Heart left ventricle (tissue), 16 donors: ENCODE measurements at regions not wholly inside any gene's neighbourhood (a gene's known extent, or its start where the extent isn't known, plus 50 kb on each side); places are given as distances from the start of the nearest gene placed in this dataset.
"Not testable (repeated sequence)": the region's sequence is repeated elsewhere in the genome, so short reads cannot be mapped to it uniquely, and the experiment has no call there.

Experiments used
- ATAC-seq, 4 donors: fragments of 200-7000 bp; cut with Tn5 transposase; one replicate each; pipeline ENCODE4 v1.9.1; 2020 to 2022; ENCODE audit warnings: moderate library complexity in 4 of 4, mild to moderate bottlenecking in 3 of 4, moderate number of reproducible peaks in 1 of 4
- DNase-seq, 5 donors: peaks; one replicate each; pipeline ENCODE4 v3.0.0-alpha.2; 2020
- H3K27ac ChIP-seq, 12 donors: fragments of 200-600 bp; sonication (generic) in 4 of 12; one replicate each; pipeline versions ENCODE4 v1.5.0 to v1.8.0; 2016 to 2022; ENCODE audit warnings: mild to moderate bottlenecking in 2 of 12
- H3K27me3 ChIP-seq, 9 donors: fragments of 200-600 bp; sonication (generic) in 2 of 9; one replicate each; pipeline versions ENCODE4 v1.5.1 to v1.8.0; 2016 to 2022; ENCODE audit warnings: mild to moderate bottlenecking in 3 of 9
- H3K36me3 ChIP-seq, 9 donors: fragments of 200-600 bp; sonication (generic) in 2 of 9; one replicate each; pipeline versions ENCODE4 v1.5.0 to v1.8.0; 2018 to 2022; ENCODE audit warnings: mild to moderate bottlenecking in 2 of 9
- H3K4me1 ChIP-seq, 12 donors: fragments of 200-600 bp; sonication (generic) in 4 of 12; one replicate each; pipeline versions ENCODE4 v1.5.0 to v1.8.0; 2016 to 2022; ENCODE audit warnings: mild to moderate bottlenecking in 3 of 12
- H3K4me3 ChIP-seq, 12 donors: fragments of 200-600 bp; sonication (generic) in 4 of 12; one replicate each; pipeline versions ENCODE4 v1.5.0 to v1.8.0; 2017 to 2022; ENCODE audit warnings: mild to moderate bottlenecking in 9 of 12, moderate library complexity in 4 of 12
- H3K9me3 ChIP-seq, 12 donors: fragments of 200-600 bp; sonication (generic) in 4 of 12; one replicate each; pipeline versions ENCODE4 v1.5.0 to v1.8.0; 2016 to 2022; ENCODE audit warnings: mild to moderate bottlenecking in 1 of 12
- CTCF ChIP-seq, 12 donors: fragments of 200-600 bp; sonication (generic) in 4 of 12; IDR thresholded peaks; one replicate each; pipeline versions ENCODE4 v1.5.0 to v1.8.0; 2018 to 2022; ENCODE audit warnings: antibody characterized with exemption in 12 of 12, mild to moderate bottlenecking in 5 of 12
- POLR2A ChIP-seq, 2 donors: fragments of 450-650 bp; IDR thresholded peaks; one replicate each; pipeline ENCODE4 v1.6.1; 2017; ENCODE audit warnings: antibody characterized with exemption in 2 of 2, mild to moderate bottlenecking in 2 of 2, moderate library complexity in 2 of 2
- WGBS, 4 donors: extraction: QIAGEN DNeasy Blood & Tissue Kit in 2 of 4; methylation state at CpG; one replicate each; pipeline versions ENCODE4 v1.1.5 to v1.1.7; 2013 to 2018; 5-methylcytosine and 5-hydroxymethylcytosine counted together
- intact Hi-C, 10 donors: fragments of 100-400 bp; cut with DNase I; formaldehyde crosslinking; loops; one replicate each; pipeline versions ENCODE4 v1.11.1 to v1.14.2; 2022
- donor health status: ischemic (EF 13 %, LVEDD 7.1; RV severe dilation, severe dysfunction).
- donor health status: healthy with polysubstance abuse.
- donor health status: DM: no; HTN: yes; CAD: no.
- donor health status: DM: no; HTN: no; CAD: no.
- donor health status: ischemic (EF 25% LVEDD 6.9; RV normal size, moderate dysfunction).
- donor health status: ischemic (EF 25% LVEDD 5.7; RV mildly dilated, moderate dysfunction).
- donor health status: healthy.
- donor health status: DM: yes; HTN: yes; CAD: no.
- donor health status: ischemic (EF 35%, LVEDD 5.7; RV mildly dilated, moderate dysfunction).
- donor health status: nonischemic (EF 11% LVEDD 7.7; RV severe dilation, severe dysfunction).
- donor health status: DM: yes; HTN: yes; CAD: no.
- donor health status: PGD.
- donor health status: ischemic (EF 29% LVEDD 5.4; RV normal size, mild dysfunction).
- donor health status: nonischemic (EF 23%, LVEDD 6.1; RV moderate dilation, normal function).

- ATAC-seq (no peak), DNase-seq (no peak)
- H3K4me1 ChIP-seq, result peaks cover 0 to 5% (median 0%) of the 10 kb centered on the region in 12 donors
- no peaks in the 10 kb centered on the region for H3K36me3 ChIP-seq
- no peak overlapping the region for H3K4me3 ChIP-seq
- no peak for TF ChIP-seq CTCF (IDR thresholded peaks at IDR 0.05)
- TF ChIP-seq POLR2A (IDR thresholded peaks at IDR 0.05), result no peak
- peaks cover 0 to 8% (median 0%) of the 10 kb centered on the region in 12 donors for H3K9me3 ChIP-seq
- H3K27me3 ChIP-seq, result no peaks in the 10 kb centered on the region
- intact Hi-C loops, result no loop called here
- H3K27ac ChIP-seq, result no peak overlapping the region
Measured at GRCh38 chr4:13816472-13816871, 188.9 kb upstream of the BOD1L1 start.

- intact Hi-C loops, result no loop called here
- Histone ChIP-seq H3K4me1 (peaks cover 0 to 5% (median 0%) of the 10 kb centered on the region in 12 donors), H3K4me3 (no peak overlapping the region), H3K27ac (no peak overlapping the region), H3K36me3 (no peaks in the 10 kb centered on the region), H3K9me3 (peaks cover 0 to 32% (median 6%) of the 10 kb centered on the region in 12 donors), H3K27me3 (no peaks in the 10 kb centered on the region)
- ATAC-seq (no peak), DNase-seq (no peak)
- TF ChIP-seq POLR2A (IDR thresholded peaks at IDR 0.05) (no peak), CTCF (IDR thresholded peaks at IDR 0.05) (no peak)
- WGBS, 4 donors, result 72 to 78% (median 73%) methylated on average over 5 of the region's 5 CpGs
Measured at GRCh38 chr4:13821522-13821921, 194.0 kb upstream of the BOD1L1 start.

GRCh38 chr4:13825822-13826221 lies 198.3 kb upstream of the BOD1L1 start:
- H3K36me3 ChIP-seq, DNase-seq, H3K27me3 ChIP-seq, H3K4me3 ChIP-seq, H3K4me1 ChIP-seq, ATAC-seq, intact Hi-C loops, H3K27ac ChIP-seq: not testable (repeated sequence)
- H3K9me3 ChIP-seq, result peaks cover 0 to 31% (median 6%) of the 10 kb centered on the region in 12 donors

GRCh38 chr4:13829457-13829856 lies 201.9 kb upstream of the BOD1L1 start:
- no peaks in the 10 kb centered on the region for H3K27me3 ChIP-seq
- intact Hi-C loops, result no loop called here
- no peak overlapping the region for H3K27ac ChIP-seq
- no peaks in the 10 kb centered on the region for H3K36me3 ChIP-seq
- DNase-seq (no peak), ATAC-seq (no peak)
- WGBS, 4 donors, result 77 to 87% (median 80%) methylated on average over 3 of the region's 3 CpGs
- H3K9me3 ChIP-seq, result peaks cover 0 to 8% (median 3%) of the 10 kb centered on the region in 12 donors
- TF ChIP-seq POLR2A (IDR thresholded peaks at IDR 0.05), result no peak
- TF ChIP-seq CTCF (IDR thresholded peaks at IDR 0.05), result no peak
- H3K4me1 ChIP-seq, result peaks cover 0 to 19% (median 1%) of the 10 kb centered on the region in 12 donors
- H3K4me3 ChIP-seq, result no peak overlapping the region

- Histone ChIP-seq H3K4me3 (no peak overlapping the region), H3K27me3 (no peaks in the 10 kb centered on the region), H3K9me3 (no peaks in the 10 kb centered on the region), H3K36me3 (no peaks in the 10 kb centered on the region), H3K4me1 (peaks cover 0 to 19% (median 1%) of the 10 kb centered on the region in 12 donors), H3K27ac (no peak overlapping the region)
- ATAC-seq (no peak), DNase-seq (no peak)
- intact Hi-C loops, result loop anchor here in 6 of 10 donors (10.0 kb wide), 2 partner anchors 126 to 176 kb away; no protein-coding TSS in a partner anchor
- TF ChIP-seq CTCF (IDR thresholded peaks at IDR 0.05), result no peak
- 64 to 73% (median 70%) methylated on average over 5 of the region's 5 CpGs for WGBS, 4 donors
Measured at GRCh38 chr4:13830449-13830848, 202.9 kb upstream of the BOD1L1 start.
